Endothelial cell of umbilical vein (primary cell): ENCODE measurements at regions not wholly inside any gene's neighbourhood (a gene's known extent, or its start where the extent isn't known, plus 50 kb on each side); places are given as distances from the start of the nearest gene placed in this dataset.

Source experiments
- BruUV-seq: library from RNA; stranded (reverse); fragments of 400-500 nt; replicated peaks from 2 replicates; lab custom pipeline; 2021; lab: Mats Ljungman, UMichigan
- CTCF ChIA-PET: fragments of 300-600, 350-600 bp; sonication (Branson Sonifier 250); formaldehyde crosslinking; loops from one replicate; lab custom pipeline; 2021; ENCODE audit warnings: antibody characterized with exemption, inconsistent platforms; lab: Charles Lee
- POLR2A ChIA-PET: fragments of 300-600, 350-600 bp; sonication (Branson Sonifier 250); formaldehyde crosslinking; loops from one replicate; lab custom pipeline; 2021; ENCODE audit warnings: antibody characterized with exemption, inconsistent platforms; lab: Charles Lee
- DNase-seq: peaks from one replicate; pipeline ENCODE4 v3.0.0-alpha.2; 2011; ENCODE audit warnings: low read depth, low spot score
- FAIRE-seq: peaks from 2 replicates; lab custom pipeline; 2011; peaks lifted over from hg19 to GRCh38; lab: Jason Lieb, UNC
- H2AFZ ChIP-seq: 2 replicates; pipeline ENCODE4 v1.6.0; 2012; ENCODE audit warnings: low read depth, low read length, control low read depth, inconsistent platforms
- H3K27ac ChIP-seq: 2 replicates; pipeline ENCODE4 v1.5.1; 2011; ENCODE audit warnings: low read depth, mild to moderate bottlenecking, control low read depth, low read length, moderate library complexity; ENCODE audit not compliant: insufficient read depth
- H3K27me3 ChIP-seq, 2 experiments: 2 replicates each; pipeline versions ENCODE4 v1.6.0 to v1.6.1; 2011; ENCODE audit warnings: low read length in 2 of 2, mixed read lengths in 1 of 2; ENCODE audit not compliant: control insufficient read depth in 2 of 2, insufficient read depth in 2 of 2
- H3K36me3 ChIP-seq, 2 experiments: 2 replicates in 1 of 2; 3 replicates in 1 of 2; pipeline ENCODE4 v1.5.1; 2011; ENCODE audit warnings: low read length in 2 of 2, mild to moderate bottlenecking in 1 of 2, moderate library complexity in 1 of 2; ENCODE audit not compliant: control insufficient read depth in 2 of 2, insufficient read depth in 2 of 2; ENCODE audit errors: extremely low read depth in 1 of 2
- H3K4me1 ChIP-seq: 3 replicates; pipeline ENCODE4 v1.5.1; 2011; ENCODE audit warnings: mild to moderate bottlenecking, low read length; ENCODE audit not compliant: control insufficient read depth, insufficient read depth; ENCODE audit errors: extremely low read depth
- H3K4me2 ChIP-seq: 2 replicates; pipeline ENCODE4 v1.6.1; 2011; ENCODE audit warnings: low read length, control low read depth, mixed read lengths; ENCODE audit not compliant: insufficient read depth
- H3K4me3 ChIP-seq, 3 experiments: fragments of 200-600 bp in 1 of 3; sonication (generic), shearing (Covaris generic) in 1 of 3; replicated peaks in 1 of 3; 2 replicates each; pipeline ENCODE4 v1.5.1; 2011 to 2016; ENCODE audit warnings: control low read depth in 3 of 3, low read length in 3 of 3, mild to moderate bottlenecking in 2 of 3, inconsistent platforms in 1 of 3, low read depth in 1 of 3, moderate library complexity in 1 of 3; ENCODE audit not compliant: insufficient read depth in 1 of 3
- H3K79me2 ChIP-seq: 2 replicates; pipeline ENCODE4 v1.6.0; 2012; ENCODE audit warnings: low read length, inconsistent platforms; ENCODE audit not compliant: control insufficient read depth, insufficient read depth
- H3K9ac ChIP-seq: replicated peaks from 2 replicates; pipeline ENCODE3; 2011; ENCODE audit warnings: low read length, control low read depth; ENCODE audit not compliant: insufficient read depth; ENCODE audit errors: extremely low read depth
- H3K9me1 ChIP-seq: replicated peaks from 3 replicates; pipeline ENCODE4 v1.6.0; 2011; ENCODE audit warnings: mild to moderate bottlenecking, low read length; ENCODE audit not compliant: control insufficient read depth, insufficient read depth; ENCODE audit errors: extremely low read depth
- H3K9me3 ChIP-seq: replicated peaks from 2 replicates; pipeline ENCODE4 v1.5.1; 2012; ENCODE audit warnings: low read length, inconsistent platforms; ENCODE audit not compliant: control insufficient read depth, insufficient read depth
- H4K20me1 ChIP-seq: replicated peaks from 2 replicates; pipeline ENCODE3; 2011; ENCODE audit warnings: mild to moderate bottlenecking, low read length; ENCODE audit not compliant: control insufficient read depth, insufficient read depth; ENCODE audit errors: extremely low read depth
- CTCF ChIP-seq, 2 donors: IDR thresholded peaks; 1 replicate in 1 of 2; 2 replicates in 1 of 2; pipeline ENCODE4 v1.5.1; 2011; ENCODE audit warnings: low read length in 2 of 2, mild to moderate bottlenecking in 2 of 2, moderate library complexity in 2 of 2, control low read depth in 1 of 2, inconsistent platforms in 1 of 2, low read depth in 1 of 2; ENCODE audit not compliant: insufficient read depth in 1 of 2; ENCODE audit errors: extremely low read depth in 1 of 2
- EZH2 ChIP-seq: IDR thresholded peaks from 2 replicates; pipeline ENCODE4 v1.6.1; 2012; ENCODE audit warnings: borderline replicate concordance, low read depth, mild to moderate bottlenecking, moderate library complexity, low read length, inconsistent platforms; ENCODE audit not compliant: severe bottlenecking
- FOS ChIP-seq: IDR thresholded peaks from 2 replicates; pipeline ENCODE4 v1.6.1; 2011; ENCODE audit warnings: mild to moderate bottlenecking, low read length, moderate library complexity, borderline replicate concordance; ENCODE audit not compliant: insufficient read depth
- GATA2 ChIP-seq: IDR thresholded peaks from 2 replicates; pipeline ENCODE4 v1.7.0; 2011; ENCODE audit warnings: low read depth, mild to moderate bottlenecking, moderate library complexity, mixed read lengths, low read length; ENCODE audit not compliant: insufficient read length, insufficient read depth
- JUN ChIP-seq: IDR thresholded peaks from 2 replicates; pipeline ENCODE4 v1.6.1; 2011; ENCODE audit warnings: borderline replicate concordance, low read depth; ENCODE audit not compliant: insufficient read length, insufficient read depth
- MAX ChIP-seq: IDR thresholded peaks from 2 replicates; pipeline ENCODE4 v1.6.1; 2011; ENCODE audit not compliant: insufficient read depth, insufficient read length
- MYC ChIP-seq: IDR thresholded peaks from one replicate; pipeline ENCODE4 v1.6.1; 2011; ENCODE audit warnings: mild to moderate bottlenecking, low read depth, low read length
- POLR2A ChIP-seq: IDR thresholded peaks from 2 replicates; pipeline ENCODE4 v1.6.1; 2012; ENCODE audit warnings: low read depth, mild to moderate bottlenecking, control low read depth, low read length
- POLR2AphosphoS5 ChIP-seq: IDR thresholded peaks from 2 replicates; pipeline ENCODE4 v1.6.1; 2012; ENCODE audit warnings: low read depth, mild to moderate bottlenecking, control low read depth, low read length, moderate library complexity; ENCODE audit not compliant: insufficient read depth
- dilution Hi-C: fragments of 300-500 bp; cut with MboI; formaldehyde crosslinking; loops from one replicate; pipeline ENCODE4 v1.15.0; 2019; ENCODE audit warnings: low sequenced_read_pairs; ENCODE audit not compliant: extremely low pct_ligation_motif_present
- intact Hi-C: fragments of 100-400 bp; cut with micrococcal nuclease; formaldehyde crosslinking; loops from one replicate; pipeline ENCODE4 v1.10.0; 2022

- POLR2A ChIA-PET: no interaction called here
- no peaks in the 10 kb centered on the region for H3K27me3 ChIP-seq
- no peak for TF ChIP-seq EZH2
- TF ChIP-seq FOS: no peak
- no peak for TF ChIP-seq JUN
- no peak for TF ChIP-seq MAX
- TF ChIP-seq GATA2: no peak
- no peak for TF ChIP-seq POLR2A
- TF ChIP-seq POLR2AphosphoS5: no peak
- no peak for TF ChIP-seq MYC
- no peak for TF ChIP-seq CTCF (IDR thresholded peaks at IDR 0.05; ENCODE audit: extremely low read depth in 1 of 2, insufficient read depth in 1 of 2, low read depth in 1 of 2, low read length in 2 of 2)
- DNase-seq (no peak), FAIRE-seq (no peak)
- H4K20me1 ChIP-seq: no peaks in the 10 kb centered on the region
- H3K4me3 ChIP-seq: no peak overlapping the region
- no peaks in the 10 kb centered on the region for H3K79me2 ChIP-seq
- no peak overlapping the region for H2AFZ ChIP-seq
- no peak overlapping the region for H3K9ac ChIP-seq
- dilution Hi-C loops: no loop called here
- H3K4me1 ChIP-seq: no peaks in the 10 kb centered on the region
- H3K4me2 ChIP-seq: no peak overlapping the region
- H3K9me3 ChIP-seq: no peaks in the 10 kb centered on the region
- no peaks in the 10 kb centered on the region for H3K9me1 ChIP-seq
- intact Hi-C loops: no loop called here
- no peak overlapping the region for H3K27ac ChIP-seq
- no TSS peak for BruUV-seq
- H3K36me3 ChIP-seq: no peaks in the 10 kb centered on the region
- CTCF ChIA-PET: no interaction called here
These were observed 416.1 kb upstream of the CITED2 start for GRCh38 chr6:139790527-139790926.
